ENCODE measurements at regions not wholly inside any gene's neighbourhood (a gene's known extent, or its start where the extent isn't known, plus 50 kb on each side); places are given as distances from the start of the nearest gene placed in this dataset.

- no peak overlapping the region for H3K4me3 ChIP-seq (ENCODE audit: low read depth, low read length)
- TF ChIP-seq, protein P1, sequence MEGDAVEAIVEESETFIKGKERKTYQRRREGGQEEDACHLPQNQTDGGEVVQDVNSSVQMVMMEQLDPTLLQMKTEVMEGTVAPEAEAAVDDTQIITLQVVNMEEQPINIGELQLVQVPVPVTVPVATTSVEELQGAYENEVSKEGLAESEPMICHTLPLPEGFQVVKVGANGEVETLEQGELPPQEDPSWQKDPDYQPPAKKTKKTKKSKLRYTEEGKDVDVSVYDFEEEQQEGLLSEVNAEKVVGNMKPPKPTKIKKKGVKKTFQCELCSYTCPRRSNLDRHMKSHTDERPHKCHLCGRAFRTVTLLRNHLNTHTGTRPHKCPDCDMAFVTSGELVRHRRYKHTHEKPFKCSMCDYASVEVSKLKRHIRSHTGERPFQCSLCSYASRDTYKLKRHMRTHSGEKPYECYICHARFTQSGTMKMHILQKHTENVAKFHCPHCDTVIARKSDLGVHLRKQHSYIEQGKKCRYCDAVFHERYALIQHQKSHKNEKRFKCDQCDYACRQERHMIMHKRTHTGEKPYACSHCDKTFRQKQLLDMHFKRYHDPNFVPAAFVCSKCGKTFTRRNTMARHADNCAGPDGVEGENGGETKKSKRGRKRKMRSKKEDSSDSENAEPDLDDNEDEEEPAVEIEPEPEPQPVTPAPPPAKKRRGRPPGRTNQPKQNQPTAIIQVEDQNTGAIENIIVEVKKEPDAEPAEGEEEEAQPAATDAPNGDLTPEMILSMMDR (IDR thresholded peaks at IDR 0.05; ENCODE audit: low read depth, low read length): no peak
Observed at GRCh38 chr7:46011501-46011900, 90.4 kb upstream of the IGFBP3 start.

GRCh38 chr7:46011059-46011458 is 90.0 kb upstream of the IGFBP3 start:
- TF ChIP-seq, protein P1 (IDR thresholded peaks at IDR 0.05; ENCODE audit: low read depth, low read length): no peak

DNA sequence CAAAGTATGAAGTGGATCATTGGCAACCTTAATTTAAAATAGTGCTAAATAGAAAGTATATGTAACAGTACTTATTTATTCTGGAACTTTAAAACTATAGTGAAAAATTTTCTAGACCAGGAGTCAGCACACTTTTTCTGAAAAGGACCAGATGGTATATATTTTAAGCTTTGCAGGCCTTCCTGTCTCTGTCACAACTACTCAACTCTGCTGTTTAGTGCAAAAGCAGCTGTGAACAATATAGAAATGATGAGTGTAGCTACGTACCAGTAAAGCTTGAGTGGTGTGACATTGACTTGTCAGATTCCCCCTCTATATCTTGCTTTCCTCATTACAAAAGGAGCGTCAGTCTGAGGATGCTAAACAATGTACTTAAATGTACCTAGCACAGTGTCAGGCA is 88.1 kb upstream of the IGFBP3 start:
- no peak overlapping the region for H3K4me3 ChIP-seq (ENCODE audit: low read depth, low read length)
- TF ChIP-seq, protein P1 (IDR thresholded peaks at IDR 0.05; ENCODE audit: low read depth, low read length): no peak

More at GRCh38 chr7:46011059-46011458, 90.0 kb upstream of the IGFBP3 start:
- H3K4me3 ChIP-seq (ENCODE audit: low read depth, low read length): no peak overlapping the region

GRCh38 chr7:46007990-46008643 is 87.0 kb upstream of the IGFBP3 start:
- TF ChIP-seq, protein P1 (IDR thresholded peaks at IDR 0.05; ENCODE audit: low read depth, low read length): no peak

GRCh38 chr7:46007194-46007593 is 86.1 kb upstream of the IGFBP3 start:
- H3K4me3 ChIP-seq (ENCODE audit: low read depth, low read length): no peak overlapping the region
- TF ChIP-seq, protein P1 (IDR thresholded peaks at IDR 0.05; ENCODE audit: low read depth, low read length): no peak

More at GRCh38 chr7:46007990-46008643, 87.0 kb upstream of the IGFBP3 start:
- no peak overlapping the region for H3K4me3 ChIP-seq (ENCODE audit: low read depth, low read length)

DNA sequence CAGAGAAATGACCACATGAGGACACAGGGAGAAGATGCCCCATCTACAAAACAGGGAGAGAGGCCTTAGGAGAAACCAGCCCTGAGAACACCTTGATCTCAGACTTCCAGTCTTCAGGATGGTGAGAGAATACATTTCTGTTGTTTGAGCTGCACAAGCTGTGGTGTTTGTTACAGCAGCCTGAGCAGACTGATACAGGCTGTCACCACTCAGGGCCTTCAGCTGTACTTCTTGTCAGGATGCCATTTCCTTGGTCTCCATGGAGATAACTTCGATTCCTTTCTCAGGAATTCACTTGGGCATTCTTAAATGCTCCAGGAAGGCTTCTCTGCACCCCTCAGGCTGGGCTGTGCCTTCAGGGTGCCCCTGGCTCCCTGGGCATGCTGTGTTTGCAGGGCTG is 85.7 kb upstream of the IGFBP3 start:
- no peak overlapping the region for H3K4me3 ChIP-seq (ENCODE audit: low read depth, low read length)
- TF ChIP-seq, protein P1 (IDR thresholded peaks at IDR 0.05; ENCODE audit: low read depth, low read length): no peak

DNA sequence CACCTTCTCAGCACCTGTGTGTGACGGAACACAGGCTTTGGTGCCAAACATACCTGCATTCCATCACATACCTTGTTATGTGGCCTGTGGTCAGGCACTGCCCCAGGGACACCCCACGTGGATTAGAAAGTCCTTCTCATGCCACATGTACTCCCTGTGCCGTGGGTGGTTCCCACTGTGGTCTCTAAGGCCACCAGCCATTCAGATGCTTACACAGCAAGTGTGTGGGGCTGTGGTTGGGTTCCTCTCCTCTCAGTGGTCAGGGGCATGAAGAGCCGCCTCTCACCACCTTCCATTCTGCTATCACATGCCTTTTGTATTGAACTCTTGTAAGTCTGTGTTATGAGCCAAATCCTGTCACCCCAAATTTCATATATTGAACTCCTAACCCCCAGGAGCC is 85.1 kb upstream of the IGFBP3 start:
- no peak overlapping the region for H3K4me3 ChIP-seq (ENCODE audit: low read depth, low read length)
- TF ChIP-seq, protein P1 (IDR thresholded peaks at IDR 0.05; ENCODE audit: low read depth, low read length): no peak

All from WI38 (cell line).